ENCODE measurements at regions not wholly inside any gene's neighbourhood (a gene's known extent, or its start where the extent isn't known, plus 50 kb on each side); places are given as distances from the start of the nearest gene placed in this dataset.

DNA sequence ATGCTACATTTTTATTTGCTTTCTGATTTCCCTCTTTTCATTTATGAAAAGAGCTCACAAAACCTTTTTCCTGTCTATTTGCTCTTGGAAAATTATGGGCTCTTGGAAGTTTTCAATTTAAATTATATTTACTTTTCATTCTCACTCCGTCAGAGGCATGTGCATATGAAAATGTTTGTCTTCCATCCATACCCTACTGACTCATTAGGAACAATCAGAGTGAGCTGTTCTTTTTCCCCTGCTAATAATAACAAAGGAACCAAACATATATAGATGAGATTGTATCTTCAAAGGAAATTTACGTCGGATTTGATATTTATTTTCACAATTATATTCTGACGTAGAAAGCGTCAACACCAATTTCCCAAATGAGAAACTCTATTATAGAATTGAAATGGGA, 1101.2 kb downstream of the TSN start:
- ChIA-PET POLR2A (no interaction called here), CTCF (interaction anchor here (0.7 to 1.5 kb wide), 2 partner anchors 9 to 12 kb away, joined by 3 read pairs; no protein-coding TSS in a partner anchor)
- TF ChIP-seq, protein P1, sequence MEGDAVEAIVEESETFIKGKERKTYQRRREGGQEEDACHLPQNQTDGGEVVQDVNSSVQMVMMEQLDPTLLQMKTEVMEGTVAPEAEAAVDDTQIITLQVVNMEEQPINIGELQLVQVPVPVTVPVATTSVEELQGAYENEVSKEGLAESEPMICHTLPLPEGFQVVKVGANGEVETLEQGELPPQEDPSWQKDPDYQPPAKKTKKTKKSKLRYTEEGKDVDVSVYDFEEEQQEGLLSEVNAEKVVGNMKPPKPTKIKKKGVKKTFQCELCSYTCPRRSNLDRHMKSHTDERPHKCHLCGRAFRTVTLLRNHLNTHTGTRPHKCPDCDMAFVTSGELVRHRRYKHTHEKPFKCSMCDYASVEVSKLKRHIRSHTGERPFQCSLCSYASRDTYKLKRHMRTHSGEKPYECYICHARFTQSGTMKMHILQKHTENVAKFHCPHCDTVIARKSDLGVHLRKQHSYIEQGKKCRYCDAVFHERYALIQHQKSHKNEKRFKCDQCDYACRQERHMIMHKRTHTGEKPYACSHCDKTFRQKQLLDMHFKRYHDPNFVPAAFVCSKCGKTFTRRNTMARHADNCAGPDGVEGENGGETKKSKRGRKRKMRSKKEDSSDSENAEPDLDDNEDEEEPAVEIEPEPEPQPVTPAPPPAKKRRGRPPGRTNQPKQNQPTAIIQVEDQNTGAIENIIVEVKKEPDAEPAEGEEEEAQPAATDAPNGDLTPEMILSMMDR (IDR thresholded peaks at IDR 0.05; ENCODE audit: control extremely low read depth, extremely low read depth, low read depth, missing control alignments) = no peak
- no peak for DNase-seq (ENCODE audit: extremely low spot score)

DNA sequence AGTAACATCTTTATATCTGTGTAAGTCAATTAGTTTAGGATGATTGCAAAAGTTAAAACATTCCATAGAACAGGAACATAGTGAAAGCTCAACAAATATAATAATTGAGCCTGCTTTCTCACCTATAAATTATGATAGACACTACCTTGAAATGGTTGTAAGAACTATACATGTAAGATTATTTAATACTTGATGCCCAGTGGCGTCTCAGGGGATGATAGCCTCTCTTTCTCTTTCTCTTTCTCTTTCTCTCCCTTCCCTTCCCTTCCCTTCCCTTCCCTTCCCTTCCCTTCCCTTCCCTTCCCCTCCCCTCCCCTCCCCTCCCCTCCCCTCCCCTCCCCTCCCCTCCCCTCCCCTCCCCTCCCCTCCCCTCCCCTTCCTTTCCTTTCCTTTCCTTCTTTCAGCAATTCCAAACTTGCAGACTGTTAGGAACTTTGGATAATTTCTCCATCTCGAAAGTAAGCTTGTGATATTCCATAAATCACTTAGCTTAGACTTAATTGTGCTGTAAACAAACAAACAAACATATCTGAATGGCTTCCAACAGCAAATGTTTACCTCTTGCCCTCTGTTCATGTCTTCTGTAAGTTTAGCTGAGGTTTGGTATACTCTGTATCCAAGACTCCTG, 1102.7 kb downstream of the TSN start:
- ChIA-PET CTCF (interaction anchor here (1.4 to 1.6 kb wide), 2 partner anchors 10 to 177 kb away, joined by 3 to 4 read pairs; no protein-coding TSS in a partner anchor), POLR2A (no interaction called here)
- TF ChIP-seq, protein P1 (IDR thresholded peaks at IDR 0.05; ENCODE audit: control extremely low read depth, extremely low read depth, low read depth, missing control alignments) = no peak
- no peak for DNase-seq (ENCODE audit: extremely low spot score)

DNA sequence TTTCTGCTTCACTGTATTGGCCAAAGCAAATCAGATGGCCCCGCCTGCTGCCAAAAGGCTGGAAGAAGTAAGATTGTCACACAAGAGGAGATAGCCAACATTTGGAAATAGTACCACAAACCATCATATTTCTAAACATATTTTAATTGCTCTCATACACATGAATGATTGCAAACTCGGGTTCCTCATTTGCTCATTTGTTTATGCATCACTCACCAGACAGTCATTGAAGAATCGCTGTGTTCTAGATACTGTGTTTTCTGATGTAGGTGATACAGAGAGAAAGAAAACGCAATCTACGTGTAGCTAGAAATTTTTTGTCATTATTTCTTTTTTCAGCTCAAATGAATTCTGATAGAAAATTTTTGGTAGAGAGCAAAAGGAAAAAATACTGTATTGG, 1103.4 kb downstream of the TSN start:
- CTCF ChIA-PET = interaction anchor here (1.4 to 1.6 kb wide), 2 partner anchors 9 to 178 kb away, joined by 3 to 4 read pairs; no protein-coding TSS in a partner anchor
- DNase-seq (ENCODE audit: extremely low spot score) = no peak
- POLR2A ChIA-PET = no interaction called here
- TF ChIP-seq, protein P1 (IDR thresholded peaks at IDR 0.05; ENCODE audit: control extremely low read depth, extremely low read depth, low read depth, missing control alignments) = no peak

DNA sequence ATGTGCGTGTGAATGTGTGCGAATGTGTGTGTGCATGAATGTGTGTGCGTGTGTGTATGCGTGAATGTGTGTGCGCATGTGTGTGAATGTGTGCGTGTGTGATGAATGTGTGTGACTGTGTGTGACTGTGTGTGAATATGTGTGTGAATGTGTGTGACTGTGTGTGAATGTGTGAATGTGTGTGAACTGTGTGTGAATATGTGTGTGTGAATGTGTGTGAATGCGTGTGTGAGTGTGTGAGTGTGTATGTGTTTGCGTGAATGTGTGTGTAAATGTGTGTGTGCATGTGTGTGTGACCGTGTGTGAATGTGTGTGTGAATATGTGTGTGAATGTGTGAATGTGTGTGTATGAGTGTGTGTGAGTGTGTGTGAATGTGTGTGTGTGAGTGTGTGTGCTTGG, 1103.8 kb downstream of the TSN start:
- no peak for DNase-seq (ENCODE audit: extremely low spot score)
- CTCF ChIA-PET = interaction anchor here (1.6 kb wide), 1 partner anchor 178 kb away, joined by 3 read pairs; no protein-coding TSS in a partner anchor
- POLR2A ChIA-PET = no interaction called here

DNA sequence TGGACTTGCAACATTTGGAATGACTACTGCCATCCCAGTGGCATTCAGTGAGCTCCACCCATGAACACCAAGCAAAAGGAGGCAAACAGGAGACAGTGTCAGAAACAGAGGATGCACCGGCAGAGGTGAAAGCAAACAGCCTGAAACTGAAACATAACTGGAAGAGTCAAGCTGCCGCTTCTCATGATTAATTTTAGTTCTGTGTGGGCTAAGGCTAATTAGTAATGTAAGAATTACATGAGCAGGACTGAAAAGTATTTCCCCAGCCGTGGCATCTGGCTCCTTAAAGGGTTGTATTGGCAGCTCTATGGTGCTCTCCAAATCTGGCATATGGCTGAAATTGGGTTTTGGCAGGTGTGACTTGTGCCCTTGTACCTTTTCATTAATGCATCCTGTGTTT, 1108.1 kb downstream of the TSN start:
- TF ChIP-seq, protein P1 (IDR thresholded peaks at IDR 0.05; ENCODE audit: control extremely low read depth, extremely low read depth, low read depth, missing control alignments) = no peak
- peak; percentile 23 for DNase-seq (ENCODE audit: extremely low spot score)
- ChIA-PET POLR2A (no interaction called here), CTCF (interaction anchor here (1.2 kb wide), 1 partner anchor 11 kb away, joined by 3 read pairs; no protein-coding TSS in a partner anchor)

More for the DNA sequence above, 1103.8 kb downstream of the TSN start:
- TF ChIP-seq, protein P1 (IDR thresholded peaks at IDR 0.05; ENCODE audit: control extremely low read depth, extremely low read depth, low read depth, missing control alignments) = no peak

DNA sequence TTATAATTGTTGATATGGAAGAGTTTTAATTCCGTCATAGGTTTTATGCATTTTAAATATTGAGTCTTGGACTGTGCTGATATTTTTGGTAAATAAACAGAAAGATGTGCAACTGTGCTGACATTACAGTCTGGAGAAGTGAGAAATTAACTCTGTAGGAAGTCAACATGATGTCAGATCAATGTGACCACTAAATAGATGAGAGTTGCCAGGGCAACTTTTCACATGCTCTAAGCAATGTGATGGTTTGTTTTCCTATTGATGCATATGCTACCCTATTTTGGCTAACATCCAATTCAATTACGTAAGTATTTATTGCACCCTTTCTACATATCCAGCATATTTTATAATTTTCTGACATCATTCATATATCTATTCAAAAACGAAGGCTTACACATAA, 1109.3 kb downstream of the TSN start:
- no peak for DNase-seq (ENCODE audit: extremely low spot score)
- CTCF ChIA-PET = interaction anchor here (1.3 kb wide), 1 partner anchor 8 kb away, joined by 3 read pairs; no protein-coding TSS in a partner anchor

More for the DNA sequence above, 1109.3 kb downstream of the TSN start:
- TF ChIP-seq, protein P1 (IDR thresholded peaks at IDR 0.05; ENCODE audit: control extremely low read depth, extremely low read depth, low read depth, missing control alignments) = no peak
- POLR2A ChIA-PET = no interaction called here

Data from GM10248 (cell line).